BE2C (cell line): ENCODE measurements at regions not wholly inside any gene's neighbourhood (a gene's known extent, or its start where the extent isn't known, plus 50 kb on each side); places are given as distances from the start of the nearest gene placed in this dataset.

ENCODE experiments used
- DNase-seq: peaks from one replicate; pipeline ENCODE4 v3.0.0-alpha.2; 2020
- H3K27me3 ChIP-seq: fragments of 250-450 bp; sonication (Bioruptor Pico); 2 replicates; pipeline ENCODE4 v1.5.1; 2020; ENCODE audit warnings: mild to moderate bottlenecking
- H3K36me3 ChIP-seq: fragments of 250-450 bp; sonication (Bioruptor Pico); 2 replicates; pipeline ENCODE4 v1.5.1; 2020; ENCODE audit warnings: mild to moderate bottlenecking
- H3K4me1 ChIP-seq: fragments of 250-450 bp; sonication (Bioruptor Pico); 2 replicates; pipeline ENCODE4 v1.5.1; 2020
- H3K4me3 ChIP-seq: 2 replicates; pipeline ENCODE4 v1.5.1; 2011; ENCODE audit warnings: low read depth, low read length
- H3K9me3 ChIP-seq: fragments of 250-450 bp; sonication (Bioruptor Pico); 2 replicates; pipeline ENCODE4 v1.5.1; 2020
- CTCF ChIP-seq: IDR thresholded peaks from 2 replicates; pipeline ENCODE4 v1.5.1; 2012; ENCODE audit warnings: mild to moderate bottlenecking, low read depth, low read length

- H3K27me3 ChIP-seq: no peaks in the 10 kb centered on the region
- H3K9me3 ChIP-seq: no peaks in the 10 kb centered on the region
- no peaks in the 10 kb centered on the region for H3K4me1 ChIP-seq
- DNase-seq: no peak
- H3K4me3 ChIP-seq: no peak overlapping the region
- no peak for TF ChIP-seq CTCF
- no peaks in the 10 kb centered on the region for H3K36me3 ChIP-seq
These were observed 968.1 kb upstream of the ADGRL4 start for GRCh38 chr1:79974659-79975058.

GRCh38 chr1:79969886-79970285 lies 963.4 kb upstream of the ADGRL4 start:
- no peak for TF ChIP-seq CTCF
- no peak overlapping the region for H3K4me3 ChIP-seq
- H3K36me3 ChIP-seq: no peaks in the 10 kb centered on the region
- DNase-seq: no peak
- H3K27me3 ChIP-seq: no peaks in the 10 kb centered on the region
- H3K4me1 ChIP-seq: no peaks in the 10 kb centered on the region
- no peaks in the 10 kb centered on the region for H3K9me3 ChIP-seq

GRCh38 chr1:79966438-79966837 lies 959.9 kb upstream of the ADGRL4 start:
- H3K9me3 ChIP-seq: no peaks in the 10 kb centered on the region
- H3K27me3 ChIP-seq: no peaks in the 10 kb centered on the region
- no peak for TF ChIP-seq CTCF
- DNase-seq: no peak
- no peak overlapping the region for H3K4me3 ChIP-seq
- no peaks in the 10 kb centered on the region for H3K4me1 ChIP-seq
- H3K36me3 ChIP-seq: no peaks in the 10 kb centered on the region

GRCh38 chr1:79959635-79960034 lies 953.1 kb upstream of the ADGRL4 start:
- Histone ChIP-seq H3K9me3 (no peaks in the 10 kb centered on the region), H3K36me3 (no peaks in the 10 kb centered on the region), H3K4me3 (no peak overlapping the region), H3K27me3 (no peaks in the 10 kb centered on the region), H3K4me1 (no peaks in the 10 kb centered on the region)
- TF ChIP-seq CTCF: no peak
- no peak for DNase-seq

GRCh38 chr1:79955966-79956365 lies 949.4 kb upstream of the ADGRL4 start:
- no peak for TF ChIP-seq CTCF

GRCh38 chr1:79950511-79950910 lies 944.0 kb upstream of the ADGRL4 start:
- no peak for DNase-seq
- no peak for TF ChIP-seq CTCF
- Histone ChIP-seq H3K4me3 (no peak overlapping the region), H3K9me3 (no peaks in the 10 kb centered on the region), H3K27me3 (no peaks in the 10 kb centered on the region), H3K36me3 (no peaks in the 10 kb centered on the region), H3K4me1 (no peaks in the 10 kb centered on the region)

More at GRCh38 chr1:79955966-79956365, 949.4 kb upstream of the ADGRL4 start:
- no peaks in the 10 kb centered on the region for H3K27me3 ChIP-seq
- no peaks in the 10 kb centered on the region for H3K4me1 ChIP-seq
- no peak overlapping the region for H3K4me3 ChIP-seq
- no peak for DNase-seq
- H3K9me3 ChIP-seq: no peaks in the 10 kb centered on the region
- H3K36me3 ChIP-seq: no peaks in the 10 kb centered on the region
